Sigmoid colon (tissue), 4 donors: ENCODE measurements at regions not wholly inside any gene's neighbourhood (a gene's known extent, or its start where the extent isn't known, plus 50 kb on each side); places are given as distances from the start of the nearest gene placed in this dataset.

ENCODE experiments used
- CTCF ChIP-seq, 4 experiments: fragments of 450-650 bp in 3 of 4; fragments of 200-600 bp in 1 of 4; IDR thresholded peaks; one replicate each; pipeline ENCODE4 v1.5.1; 2016 to 2019; ENCODE audit warnings: antibody characterized with exemption in 4 of 4, mild to moderate bottlenecking in 3 of 4, moderate library complexity in 2 of 4
- POLR2AphosphoS5 ChIP-seq, 4 donors: sonication (generic); formaldehyde crosslinking; IDR thresholded peaks; one replicate each; pipeline ENCODE4 v1.6.1; 2017; ENCODE audit warnings: antibody characterized with exemption in 4 of 4

DNA sequence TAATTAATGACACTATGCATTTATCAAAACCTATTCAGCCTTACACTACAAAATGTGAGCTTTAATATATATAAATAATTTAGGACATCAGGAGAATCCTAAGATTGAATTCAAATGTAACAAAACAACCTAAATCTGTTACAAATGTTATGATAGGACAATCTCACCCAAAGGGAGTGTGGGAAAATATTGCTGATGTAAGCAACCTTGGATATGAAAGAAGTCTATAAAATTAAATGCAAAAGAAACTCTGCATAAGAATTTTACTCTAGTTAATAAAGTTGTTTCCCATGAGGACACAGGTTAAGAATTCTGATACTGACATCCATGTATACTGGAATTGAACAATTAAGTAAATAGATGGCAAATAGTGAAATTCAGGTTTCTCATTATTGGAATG is 424.5 kb upstream of the MON1B start:
- TF ChIP-seq CTCF (IDR thresholded peaks at IDR 0.05) (no peak), POLR2AphosphoS5 (IDR thresholded peaks at IDR 0.05) (no peak)
